ENCODE measurements at regions not wholly inside any gene's neighbourhood (a gene's known extent, or its start where the extent isn't known, plus 50 kb on each side); places are given as distances from the start of the nearest gene placed in this dataset.
"Not testable (repeated sequence)": the region's sequence is repeated elsewhere in the genome, so short reads cannot be mapped to it uniquely, and the experiment has no call there.

DNA sequence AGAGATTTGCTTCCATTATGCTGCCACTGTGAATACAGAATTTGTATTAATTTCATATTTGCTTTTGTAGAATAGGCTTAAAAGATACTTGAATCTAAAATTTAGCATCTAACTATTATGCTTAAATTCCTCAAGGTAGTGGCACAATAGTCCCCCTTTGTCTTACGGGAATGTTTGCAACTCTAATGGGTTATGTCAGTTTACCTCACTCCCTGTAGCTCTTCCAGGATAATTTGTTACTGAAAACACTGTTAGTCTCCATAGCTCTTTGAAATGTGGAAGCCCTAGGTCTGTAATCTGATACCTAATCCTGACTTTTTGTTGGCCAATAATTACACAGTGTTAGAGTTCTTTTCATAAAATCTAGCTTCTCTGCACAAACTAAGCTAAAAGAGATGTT, 433.4 kb downstream of the PYDC2 start:
- H3K36me3 Mint-ChIP-seq: no peaks in the 10 kb centered on the region
- H3K4me1 Mint-ChIP-seq: no peaks in the 10 kb centered on the region
- H3K27me3 Mint-ChIP-seq: no peaks in the 10 kb centered on the region
- H3K27ac Mint-ChIP-seq: no peak overlapping the region
- peaks cover 2% of the 10 kb centered on the region for H3K9me3 Mint-ChIP-seq
- CTCF ChIA-PET: no interaction called here
- no peak overlapping the region for H3K4me3 Mint-ChIP-seq
- no peak for DNase-seq

- DNase-seq: no peak
- H3K27ac Mint-ChIP-seq: no peak overlapping the region
These were observed 440.8 kb downstream of the PYDC2 start for GRCh38 chr3:191901741-191902140.

GRCh38 chr3:191912616-191913204, 451.7 kb downstream of the PYDC2 start:
- Mint-ChIP-seq H3K4me3 (no peak overlapping the region), H3K9me3 (peaks cover 11% of the 10 kb centered on the region), H3K27ac (no peak overlapping the region), H3K4me1 (no peaks in the 10 kb centered on the region), H3K36me3 (no peaks in the 10 kb centered on the region), H3K27me3 (no peaks in the 10 kb centered on the region)
- no peak for DNase-seq
- CTCF ChIA-PET: no interaction called here

More at GRCh38 chr3:191901741-191902140, 440.8 kb downstream of the PYDC2 start:
- no peak overlapping the region for H3K4me3 Mint-ChIP-seq
- no peaks in the 10 kb centered on the region for H3K9me3 Mint-ChIP-seq
- no peaks in the 10 kb centered on the region for H3K4me1 Mint-ChIP-seq
- CTCF ChIA-PET: no interaction called here
- H3K36me3 Mint-ChIP-seq: no peaks in the 10 kb centered on the region
- no peaks in the 10 kb centered on the region for H3K27me3 Mint-ChIP-seq

DNA sequence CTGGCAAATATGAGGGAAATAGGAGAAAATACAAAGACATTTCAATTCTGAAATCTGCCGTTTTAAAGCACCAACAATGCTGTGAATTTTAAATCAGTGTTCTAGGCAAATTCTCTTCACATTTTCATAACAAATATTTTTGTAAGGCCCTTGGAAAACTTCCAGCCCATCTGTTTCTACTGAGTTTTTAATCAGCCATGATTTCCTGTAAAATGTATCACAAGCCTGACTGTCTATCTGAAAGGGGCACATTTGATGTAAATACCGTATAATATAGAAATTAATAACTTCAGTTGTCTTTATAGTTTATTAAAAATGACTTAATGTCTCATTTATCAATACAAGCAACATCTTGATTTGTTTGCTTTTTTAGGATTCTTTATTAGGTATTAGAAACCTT, 454.7 kb downstream of the PYDC2 start:
- H3K36me3 Mint-ChIP-seq: no peaks in the 10 kb centered on the region
- no peak overlapping the region for H3K27ac Mint-ChIP-seq
- H3K27me3 Mint-ChIP-seq: no peaks in the 10 kb centered on the region
- H3K9me3 Mint-ChIP-seq: peaks cover 18% of the 10 kb centered on the region
- no peaks in the 10 kb centered on the region for H3K4me1 Mint-ChIP-seq
- CTCF ChIA-PET: no interaction called here
- DNase-seq: no peak
- no peak overlapping the region for H3K4me3 Mint-ChIP-seq

- H3K27me3 Mint-ChIP-seq: no peaks in the 10 kb centered on the region
- H3K27ac Mint-ChIP-seq: no peak overlapping the region
- no peaks in the 10 kb centered on the region for H3K4me1 Mint-ChIP-seq
- DNase-seq: no peak
- H3K9me3 Mint-ChIP-seq: peaks cover 14% of the 10 kb centered on the region
- H3K36me3 Mint-ChIP-seq: no peaks in the 10 kb centered on the region
- CTCF ChIA-PET: no interaction called here
- H3K4me3 Mint-ChIP-seq: no peak overlapping the region
These were observed 458.6 kb downstream of the PYDC2 start for GRCh38 chr3:191919491-191920026.

- Mint-ChIP-seq H3K4me3 (no peak overlapping the region), H3K36me3 (no peaks in the 10 kb centered on the region), H3K9me3 (peaks cover 12% of the 10 kb centered on the region), H3K27me3 (no peaks in the 10 kb centered on the region), H3K27ac (no peak overlapping the region), H3K4me1 (no peaks in the 10 kb centered on the region)
- CTCF ChIA-PET: no interaction called here
- DNase-seq: no peak
These were observed 461.6 kb downstream of the PYDC2 start for GRCh38 chr3:191922570-191922969.

DNA sequence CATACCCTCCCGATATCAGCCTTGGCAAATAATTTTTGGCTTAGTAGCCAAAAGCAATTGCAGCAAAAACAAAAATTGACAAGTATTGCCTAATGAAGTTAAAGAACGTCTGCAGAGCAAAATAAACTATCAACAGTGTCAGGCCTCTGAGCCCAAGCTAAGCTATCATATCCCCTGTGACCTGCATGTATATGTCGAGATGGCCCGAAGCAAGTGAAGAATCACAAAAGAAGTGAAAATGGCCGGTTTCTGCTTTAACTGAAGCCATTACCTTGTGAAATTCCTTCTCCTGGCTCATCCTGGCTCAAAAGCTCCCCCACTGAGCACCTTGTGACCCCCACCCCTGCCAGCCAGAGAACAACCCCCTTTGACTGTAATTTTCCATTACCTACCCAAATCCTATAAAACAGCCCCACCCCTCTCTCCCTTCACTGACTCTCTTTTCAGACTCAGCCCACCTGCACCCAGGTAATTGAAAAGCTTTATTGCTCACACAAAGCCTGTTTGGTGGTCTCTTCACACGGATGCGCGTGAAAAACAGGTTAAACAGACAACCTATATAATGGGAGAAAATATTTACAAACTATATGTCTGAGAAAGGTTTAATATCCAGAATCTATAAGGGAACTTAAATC, 466.3 kb downstream of the PYDC2 start:
- H3K36me3 Mint-ChIP-seq, CTCF ChIA-PET, H3K27ac Mint-ChIP-seq, H3K4me3 Mint-ChIP-seq, H3K9me3 Mint-ChIP-seq, DNase-seq, H3K27me3 Mint-ChIP-seq, H3K4me1 Mint-ChIP-seq: not testable (repeated sequence)

DNA sequence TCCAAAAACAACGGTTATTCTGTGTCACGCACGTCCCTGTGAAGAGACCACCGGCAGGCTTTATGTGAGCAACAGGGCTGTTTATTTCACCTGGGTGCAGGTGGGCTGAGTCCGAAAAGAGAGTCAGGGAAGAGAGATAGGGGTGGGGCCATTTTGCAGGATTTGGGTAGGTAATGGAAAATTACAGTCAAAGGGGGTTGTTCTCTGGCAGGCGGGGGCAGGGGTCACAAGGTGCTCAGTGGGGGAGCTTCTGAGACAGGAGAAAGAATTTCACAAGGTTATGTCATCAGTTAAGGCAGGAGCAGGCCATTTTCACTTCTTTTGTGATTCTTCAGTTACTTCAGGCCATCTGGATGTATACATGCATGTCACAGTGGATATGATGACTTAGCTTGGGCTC, 467.0 kb downstream of the PYDC2 start:
- H3K4me3 Mint-ChIP-seq, H3K27ac Mint-ChIP-seq, H3K9me3 Mint-ChIP-seq, H3K36me3 Mint-ChIP-seq, DNase-seq, H3K27me3 Mint-ChIP-seq, CTCF ChIA-PET, H3K4me1 Mint-ChIP-seq: not testable (repeated sequence)

GRCh38 chr3:191944835-191945234, 483.9 kb downstream of the PYDC2 start:
- Mint-ChIP-seq H3K4me3 (no peak overlapping the region), H3K27me3 (no peaks in the 10 kb centered on the region), H3K27ac (no peak overlapping the region), H3K4me1 (no peaks in the 10 kb centered on the region), H3K36me3 (no peaks in the 10 kb centered on the region), H3K9me3 (no peaks in the 10 kb centered on the region)
- no peak for DNase-seq
- CTCF ChIA-PET: no interaction called here

GRCh38 chr3:191952186-191952585, 491.2 kb downstream of the PYDC2 start:
- Mint-ChIP-seq H3K4me1 (no peaks in the 10 kb centered on the region), H3K4me3 (no peak overlapping the region), H3K27ac (no peak overlapping the region), H3K27me3 (no peaks in the 10 kb centered on the region), H3K9me3 (peaks cover 8% of the 10 kb centered on the region), H3K36me3 (no peaks in the 10 kb centered on the region)
- no peak for DNase-seq
- CTCF ChIA-PET: no interaction called here

DNA sequence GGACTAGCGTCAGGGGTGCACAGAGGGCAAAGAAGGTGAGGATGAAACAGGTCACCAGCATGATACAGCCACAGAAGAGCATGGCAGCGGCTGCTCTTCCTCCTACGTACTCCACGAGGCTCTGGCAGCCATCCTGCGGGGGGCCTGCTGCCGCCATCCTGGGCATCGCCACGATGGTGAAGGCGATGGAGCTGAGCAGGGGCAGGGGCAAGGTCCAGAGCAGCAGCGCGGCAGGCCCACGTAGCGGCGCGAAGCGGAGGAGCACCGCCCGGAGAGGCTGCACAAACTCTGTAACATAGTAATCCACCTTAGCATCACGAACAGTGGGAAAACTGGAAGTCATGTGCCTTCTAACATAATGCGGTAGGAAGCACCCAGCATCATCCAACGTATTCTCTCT, 491.6 kb downstream of the PYDC2 start:
- H3K36me3 Mint-ChIP-seq: no peaks in the 10 kb centered on the region
- H3K27ac Mint-ChIP-seq: no peak overlapping the region
- no peak overlapping the region for H3K4me3 Mint-ChIP-seq
- CTCF ChIA-PET: no interaction called here
- H3K4me1 Mint-ChIP-seq: no peaks in the 10 kb centered on the region
- peaks cover 8% of the 10 kb centered on the region for H3K9me3 Mint-ChIP-seq
- no peak for DNase-seq
- H3K27me3 Mint-ChIP-seq: no peaks in the 10 kb centered on the region

GRCh38 chr3:191958980-191959671, 498.2 kb downstream of the PYDC2 start:
- H3K27ac Mint-ChIP-seq: no peak overlapping the region
- H3K9me3 Mint-ChIP-seq: peaks cover 5% of the 10 kb centered on the region
- DNase-seq: no peak
- H3K4me3 Mint-ChIP-seq: no peak overlapping the region
- H3K27me3 Mint-ChIP-seq: no peaks in the 10 kb centered on the region
- CTCF ChIA-PET: no interaction called here
- no peaks in the 10 kb centered on the region for H3K4me1 Mint-ChIP-seq
- no peaks in the 10 kb centered on the region for H3K36me3 Mint-ChIP-seq

DNA sequence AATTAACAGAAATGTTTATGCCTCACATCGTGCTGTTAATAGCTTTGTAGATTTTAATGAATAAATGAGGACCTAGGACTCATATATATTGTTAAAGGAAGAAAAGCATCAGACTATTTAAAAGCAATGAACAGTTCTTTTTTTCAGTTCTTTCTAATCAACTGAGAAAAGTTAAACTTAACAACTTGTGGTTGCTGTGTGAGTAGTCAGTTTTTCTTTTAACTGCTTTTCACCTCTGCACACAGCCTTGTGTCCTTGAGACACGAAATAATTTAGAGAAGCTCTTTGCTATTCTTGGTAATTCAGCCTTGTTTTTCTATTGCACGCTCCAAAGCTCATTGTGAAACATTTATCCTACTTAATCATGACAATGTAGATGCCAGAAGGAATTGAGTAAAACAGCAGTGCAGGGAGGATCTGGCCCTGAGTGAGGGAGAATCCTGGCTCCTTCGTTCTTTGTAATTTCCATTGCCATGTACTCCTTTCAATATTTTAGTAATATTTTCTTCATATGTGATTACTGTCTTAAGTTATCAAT, 499.0 kb downstream of the PYDC2 start:
- Mint-ChIP-seq H3K27me3 (no peaks in the 10 kb centered on the region), H3K27ac (no peak overlapping the region), H3K36me3 (no peaks in the 10 kb centered on the region), H3K9me3 (peaks cover 5% of the 10 kb centered on the region), H3K4me1 (no peaks in the 10 kb centered on the region), H3K4me3 (no peak overlapping the region)
- CTCF ChIA-PET: no interaction called here
- no peak for DNase-seq

DNA sequence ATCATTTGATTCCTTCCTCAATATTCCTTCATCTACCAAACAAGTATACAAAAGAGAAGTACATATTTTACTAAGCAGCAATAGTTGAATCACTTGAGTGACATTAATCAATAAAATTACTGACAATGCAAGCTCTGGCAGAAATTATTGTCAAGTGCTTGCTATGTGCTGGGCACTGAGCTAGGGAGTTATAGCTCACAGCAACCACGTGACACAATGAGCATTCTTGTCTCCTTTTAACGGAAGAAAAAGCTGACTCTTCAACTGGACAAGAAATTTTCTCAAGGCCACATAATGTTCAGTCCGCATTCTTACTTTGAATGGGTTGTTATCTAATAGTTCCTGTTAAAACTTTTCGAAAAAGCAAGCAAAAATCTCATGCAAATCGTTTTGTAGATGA, 500.1 kb downstream of the PYDC2 start:
- Mint-ChIP-seq H3K27me3 (no peaks in the 10 kb centered on the region), H3K4me1 (no peaks in the 10 kb centered on the region)

GRCh38 chr3:191961529-191961928, 500.6 kb downstream of the PYDC2 start:
- Mint-ChIP-seq H3K9me3 (peaks cover 2% of the 10 kb centered on the region), H3K27ac (no peak overlapping the region), H3K4me1 (no peaks in the 10 kb centered on the region), H3K4me3 (no peak overlapping the region), H3K36me3 (no peaks in the 10 kb centered on the region), H3K27me3 (no peaks in the 10 kb centered on the region)
- CTCF ChIA-PET: interaction anchor here (1.1 kb wide), 1 partner anchor 86 kb away, joined by 3 read pairs; no protein-coding TSS in a partner anchor
- DNase-seq: no peak

More for the DNA sequence above, 500.1 kb downstream of the PYDC2 start:
- Mint-ChIP-seq H3K36me3 (no peaks in the 10 kb centered on the region), H3K9me3 (peaks cover 2% of the 10 kb centered on the region), H3K4me3 (no peak overlapping the region), H3K27ac (no peak overlapping the region)
- DNase-seq: no peak
- CTCF ChIA-PET: interaction anchor here (1.1 kb wide), 1 partner anchor 86 kb away, joined by 3 read pairs; no protein-coding TSS in a partner anchor

Measured in activated naive CD4-positive, alpha-beta T cell treated with anti-CD3 and anti-CD28 coated beads, Interleukin-2, amount 10 ng/mL, durations not matched to agents 7 days and 5 days (primary cell).